ENCODE measurements at regions not wholly inside any gene's neighbourhood (a gene's known extent, or its start where the extent isn't known, plus 50 kb on each side); places are given as distances from the start of the nearest gene placed in this dataset.
"Not testable (repeated sequence)": the region's sequence is repeated elsewhere in the genome, so short reads cannot be mapped to it uniquely, and the experiment has no call there.

DNA sequence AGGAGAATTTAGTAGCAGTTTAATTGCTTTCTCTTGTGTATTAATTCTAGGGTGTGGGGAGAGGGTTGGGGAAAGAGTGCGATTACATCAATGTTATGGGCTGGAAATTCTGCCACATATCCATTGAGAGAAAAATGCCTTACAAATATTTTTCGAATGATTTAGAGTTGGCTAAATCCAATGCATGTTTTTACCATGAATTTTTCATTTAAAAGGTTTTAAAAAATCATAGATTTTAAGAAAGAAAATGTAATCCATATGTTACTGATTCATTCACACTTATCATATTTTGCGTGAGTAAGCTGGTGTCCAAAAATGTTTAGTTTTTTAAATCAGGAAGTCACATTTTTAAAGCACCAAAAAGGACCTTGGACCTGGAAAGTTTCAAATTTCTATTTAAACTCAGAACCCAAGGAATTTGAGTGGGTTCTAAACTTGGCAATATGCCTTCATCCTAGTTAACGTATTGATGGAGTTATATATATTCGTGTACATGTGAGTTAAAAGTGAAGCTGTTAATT lies 627.4 kb upstream of the CITED2 start:
- Histone ChIP-seq H3K4me3 (ENCODE audit: low read length) (no peak overlapping the region), H3K79me2 (replicated peaks; ENCODE audit: insufficient read depth, low read length) (no peaks in the 10 kb centered on the region), H3K36me3 (ENCODE audit: insufficient read depth, low read length) (no peaks in the 10 kb centered on the region), H3K27ac (ENCODE audit: low read length) (no peak overlapping the region), H3K4me2 (ENCODE audit: low read length) (no peak overlapping the region), H3K27me3 (ENCODE audit: insufficient read depth, low read depth, low read length) (no peaks in the 10 kb centered on the region), H3K9me3 (ENCODE audit: low read length) (no peaks in the 10 kb centered on the region), H4K20me1 (ENCODE audit: insufficient read depth) (no peaks in the 10 kb centered on the region), H3F3A (ENCODE audit: insufficient read depth, low read length, poor library complexity, severe bottlenecking) (no peaks in the 10 kb centered on the region), H3K9ac (ENCODE audit: low read length) (no peak overlapping the region), H3K9me2 (ENCODE audit: insufficient read depth, low read length) (no peaks in the 10 kb centered on the region), H2AFZ (ENCODE audit: low read depth, low read length) (no peak overlapping the region)
- TF ChIP-seq EZH2 (IDR thresholded peaks at IDR 0.05; ENCODE audit: borderline replicate concordance, insufficient read depth, low read length, poor library complexity, severe bottlenecking) (no peak), MXI1 (conservative IDR thresholded peaks at IDR 0.05; ENCODE audit: poor library complexity, severe bottlenecking) (no peak), CTCF (IDR thresholded peaks at IDR 0.05; ENCODE audit: poor library complexity, severe bottlenecking) (no peak), REST (IDR thresholded peaks at IDR 0.05; ENCODE audit: borderline replicate concordance) (no peak), SMC3 (conservative IDR thresholded peaks at IDR 0.05; ENCODE audit: poor library complexity) (no peak), TAF1 (IDR thresholded peaks at IDR 0.05; ENCODE audit: low read depth) (no peak)

DNA sequence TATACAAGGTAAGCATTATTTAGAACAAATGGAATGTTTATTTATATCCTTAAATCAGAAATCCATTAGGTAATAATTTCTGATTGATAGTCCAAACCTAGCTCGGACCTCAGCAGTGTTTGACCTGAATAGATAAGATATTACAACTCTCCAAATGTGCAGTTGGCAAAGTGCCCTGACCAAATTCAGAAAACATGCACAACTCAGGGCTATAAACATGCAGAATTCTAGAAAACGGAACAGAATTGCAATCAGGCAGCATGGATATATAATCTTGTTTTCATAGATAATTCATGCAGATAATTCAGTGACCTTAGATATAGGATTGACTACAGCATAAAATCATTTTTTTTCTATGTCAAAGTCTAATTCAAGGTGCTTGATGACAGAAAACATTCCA lies 626.6 kb upstream of the CITED2 start:
- no peak overlapping the region for H3K4me3 ChIP-seq (ENCODE audit: low read length)
- no peaks in the 10 kb centered on the region for H4K20me1 ChIP-seq (ENCODE audit: insufficient read depth)
- no peaks in the 10 kb centered on the region for H3K9me3 ChIP-seq (ENCODE audit: low read length)
- no peak for TF ChIP-seq REST (IDR thresholded peaks at IDR 0.05; ENCODE audit: borderline replicate concordance)
- no peak for TF ChIP-seq MXI1 (conservative IDR thresholded peaks at IDR 0.05; ENCODE audit: poor library complexity, severe bottlenecking)
- no peak overlapping the region for H2AFZ ChIP-seq (ENCODE audit: low read depth, low read length)
- H3K27me3 ChIP-seq (ENCODE audit: insufficient read depth, low read depth, low read length) = no peaks in the 10 kb centered on the region
- no peaks in the 10 kb centered on the region for H3K9me2 ChIP-seq (ENCODE audit: insufficient read depth, low read length)
- H3K9ac ChIP-seq (ENCODE audit: low read length) = no peak overlapping the region
- no peak overlapping the region for H3K4me2 ChIP-seq (ENCODE audit: low read length)
- H3K36me3 ChIP-seq (ENCODE audit: insufficient read depth, low read length) = no peaks in the 10 kb centered on the region
- no peaks in the 10 kb centered on the region for H3K79me2 ChIP-seq (replicated peaks; ENCODE audit: insufficient read depth, low read length)
- H3K27ac ChIP-seq (ENCODE audit: low read length) = no peak overlapping the region
- no peaks in the 10 kb centered on the region for H3F3A ChIP-seq (ENCODE audit: insufficient read depth, low read length, poor library complexity, severe bottlenecking)

GRCh38 chr6:139999661-140000060 lies 625.2 kb upstream of the CITED2 start:
- H3K36me3 ChIP-seq (ENCODE audit: insufficient read depth, low read length); H4K20me1 ChIP-seq (ENCODE audit: insufficient read depth); H3K27ac ChIP-seq (ENCODE audit: low read length); H3K27me3 ChIP-seq (ENCODE audit: insufficient read depth, low read depth, low read length); H3K9me3 ChIP-seq (ENCODE audit: low read length); H3K4me3 ChIP-seq (ENCODE audit: low read length); H3K9ac ChIP-seq (ENCODE audit: low read length); H3K4me2 ChIP-seq (ENCODE audit: low read length); H2AFZ ChIP-seq (ENCODE audit: low read depth, low read length); H3F3A ChIP-seq (ENCODE audit: insufficient read depth, low read length, poor library complexity, severe bottlenecking); H3K9me2 ChIP-seq (ENCODE audit: insufficient read depth, low read length); H3K79me2 ChIP-seq (replicated peaks; ENCODE audit: insufficient read depth, low read length): not testable (repeated sequence)

DNA sequence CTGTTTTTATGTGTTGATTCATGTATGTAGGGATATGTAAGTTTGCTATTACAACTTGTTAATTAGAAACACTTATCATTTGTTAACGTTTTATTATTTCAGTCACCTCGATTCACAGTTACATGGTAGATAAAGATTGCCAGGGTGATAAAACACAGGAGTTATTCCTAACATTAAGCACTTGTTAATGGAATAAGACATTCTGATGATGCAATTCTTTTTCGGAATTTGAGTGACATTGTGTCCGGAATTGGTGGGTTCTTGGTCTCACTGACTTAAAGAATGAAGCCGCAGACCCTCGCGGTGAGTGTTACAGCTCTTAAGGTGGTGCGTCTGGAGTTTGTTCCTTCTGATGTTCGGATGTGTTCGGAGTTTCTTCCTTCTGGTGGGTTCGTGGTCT lies 624.0 kb upstream of the CITED2 start:
- not testable (repeated sequence) for H3K4me2 ChIP-seq (ENCODE audit: low read length); H4K20me1 ChIP-seq (ENCODE audit: insufficient read depth); H2AFZ ChIP-seq (ENCODE audit: low read depth, low read length); H3K4me3 ChIP-seq (ENCODE audit: low read length); H3K9me2 ChIP-seq (ENCODE audit: insufficient read depth, low read length); H3K9me3 ChIP-seq (ENCODE audit: low read length); H3K27ac ChIP-seq (ENCODE audit: low read length); H3F3A ChIP-seq (ENCODE audit: insufficient read depth, low read length, poor library complexity, severe bottlenecking); H3K36me3 ChIP-seq (ENCODE audit: insufficient read depth, low read length); H3K79me2 ChIP-seq (replicated peaks; ENCODE audit: insufficient read depth, low read length); H3K9ac ChIP-seq (ENCODE audit: low read length); H3K27me3 ChIP-seq (ENCODE audit: insufficient read depth, low read depth, low read length)

All from neural cell (in vitro differentiated cells).